ENCODE measurements at regions not wholly inside any gene's neighbourhood (a gene's known extent, or its start where the extent isn't known, plus 50 kb on each side); places are given as distances from the start of the nearest gene placed in this dataset.

GRCh38 chr4:1579001-1579900 is 104.9 kb downstream of the FAM53A start:
- DNase-seq (ENCODE audit: insufficient read length, low spot score), result peak; percentile 77

DNA sequence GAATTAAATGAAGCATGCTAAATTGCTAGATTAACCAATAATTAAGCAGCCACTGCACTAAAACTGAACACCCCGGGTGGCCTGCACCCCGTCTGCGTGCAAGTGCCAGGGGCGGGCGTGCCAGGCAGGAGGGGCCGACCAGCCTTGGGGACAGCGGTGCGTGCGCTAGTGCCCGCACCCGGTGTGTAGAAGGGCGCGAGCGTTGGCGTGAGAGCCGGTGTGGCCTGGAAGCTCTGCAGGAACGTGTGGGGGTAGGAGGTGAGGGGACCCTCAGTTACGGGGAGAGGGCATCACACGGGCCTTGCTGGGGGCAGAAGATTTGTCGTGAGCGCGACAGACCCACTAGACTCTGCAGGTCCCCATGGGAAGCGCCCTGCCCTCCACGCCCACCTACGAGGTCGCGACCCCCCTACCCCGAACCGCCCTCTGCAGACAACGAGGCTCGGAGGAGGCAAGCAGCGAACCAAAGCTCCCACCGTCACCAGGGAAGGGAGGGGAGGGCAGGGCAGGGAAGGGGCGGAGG is 105.8 kb downstream of the FAM53A start:
- FAIRE-seq (no peak), DNase-seq (ENCODE audit: insufficient read length, low spot score) (no peak)
- TF ChIP-seq TAF1 (IDR thresholded peaks at IDR 0.05; ENCODE audit: low read depth, low read length) (no peak), SPI1 (IDR thresholded peaks at IDR 0.05; ENCODE audit: low read depth, low read length) (no peak), POLR2AphosphoS5 (IDR thresholded peaks at IDR 0.05; ENCODE audit: low read depth, low read length) (no peak), POU2F2 (IDR thresholded peaks at IDR 0.05; ENCODE audit: low read depth, low read length) (no peak), PAX5 (IDR thresholded peaks at IDR 0.05; ENCODE audit: insufficient read depth, low read length, severe bottlenecking) (no peak), POLR2A (IDR thresholded peaks at IDR 0.05; ENCODE audit: low read depth, low read length) (no peak)

More at GRCh38 chr4:1579001-1579900, 104.9 kb downstream of the FAM53A start:
- TF ChIP-seq TAF1 (IDR thresholded peaks at IDR 0.05; ENCODE audit: low read depth, low read length), result no peak
- no peak for TF ChIP-seq POLR2A (IDR thresholded peaks at IDR 0.05; ENCODE audit: low read depth, low read length)
- no peak for TF ChIP-seq POLR2AphosphoS5 (IDR thresholded peaks at IDR 0.05; ENCODE audit: low read depth, low read length)
- no peak for FAIRE-seq

DNA sequence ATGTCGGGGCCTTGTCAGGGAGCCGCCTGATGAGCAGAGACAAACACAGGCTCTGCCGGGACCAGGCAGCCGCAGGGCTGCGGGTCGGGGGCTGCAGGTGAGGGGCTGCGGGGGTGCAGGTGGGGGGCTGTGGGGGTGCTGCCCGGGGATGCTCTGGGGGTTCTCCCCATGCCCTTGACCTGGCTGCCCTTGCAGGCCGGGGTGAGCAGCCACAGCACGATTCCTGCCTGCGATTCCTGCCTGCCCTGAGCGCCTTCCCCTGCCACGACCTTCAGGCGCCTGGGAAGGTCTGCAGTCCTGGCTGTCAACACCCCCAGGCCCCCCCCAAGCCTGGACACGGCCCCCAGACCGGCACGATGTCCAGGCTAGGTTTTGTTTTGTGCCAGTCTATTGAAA is 106.3 kb downstream of the FAM53A start:
- DNase-seq (ENCODE audit: insufficient read length, low spot score) (no peak), FAIRE-seq (no peak)
- TF ChIP-seq POLR2AphosphoS5 (IDR thresholded peaks at IDR 0.05; ENCODE audit: low read depth, low read length), result no peak
- no peak for TF ChIP-seq TAF1 (IDR thresholded peaks at IDR 0.05; ENCODE audit: low read depth, low read length)

GRCh38 chr4:1576961-1577821 is 106.9 kb downstream of the FAM53A start:
- TF ChIP-seq SPI1 (IDR thresholded peaks at IDR 0.05; ENCODE audit: low read depth, low read length), result no peak
- no peak for TF ChIP-seq POLR2AphosphoS5 (IDR thresholded peaks at IDR 0.05; ENCODE audit: low read depth, low read length)
- no peak for TF ChIP-seq POLR2A (IDR thresholded peaks at IDR 0.05; ENCODE audit: low read depth, low read length)
- no peak for TF ChIP-seq POU2F2 (IDR thresholded peaks at IDR 0.05; ENCODE audit: low read depth, low read length)
- no peak for TF ChIP-seq PAX5 (IDR thresholded peaks at IDR 0.05; ENCODE audit: insufficient read depth, low read length, severe bottlenecking)
- DNase-seq (ENCODE audit: insufficient read length, low spot score) (no peak), FAIRE-seq (no peak)

GRCh38 chr4:1576304-1576960 is 107.7 kb downstream of the FAM53A start:
- FAIRE-seq, result no peak
- TF ChIP-seq POLR2AphosphoS5 (IDR thresholded peaks at IDR 0.05; ENCODE audit: low read depth, low read length), result no peak
- TF ChIP-seq POU2F2 (IDR thresholded peaks at IDR 0.05; ENCODE audit: low read depth, low read length), result no peak
- no peak for TF ChIP-seq POLR2A (IDR thresholded peaks at IDR 0.05; ENCODE audit: low read depth, low read length)
- no peak for TF ChIP-seq SPI1 (IDR thresholded peaks at IDR 0.05; ENCODE audit: low read depth, low read length)
- no peak for TF ChIP-seq PAX5 (IDR thresholded peaks at IDR 0.05; ENCODE audit: insufficient read depth, low read length, severe bottlenecking)
- TF ChIP-seq TAF1 (IDR thresholded peaks at IDR 0.05; ENCODE audit: low read depth, low read length), result no peak
- no peak for DNase-seq (ENCODE audit: insufficient read length, low spot score)

DNA sequence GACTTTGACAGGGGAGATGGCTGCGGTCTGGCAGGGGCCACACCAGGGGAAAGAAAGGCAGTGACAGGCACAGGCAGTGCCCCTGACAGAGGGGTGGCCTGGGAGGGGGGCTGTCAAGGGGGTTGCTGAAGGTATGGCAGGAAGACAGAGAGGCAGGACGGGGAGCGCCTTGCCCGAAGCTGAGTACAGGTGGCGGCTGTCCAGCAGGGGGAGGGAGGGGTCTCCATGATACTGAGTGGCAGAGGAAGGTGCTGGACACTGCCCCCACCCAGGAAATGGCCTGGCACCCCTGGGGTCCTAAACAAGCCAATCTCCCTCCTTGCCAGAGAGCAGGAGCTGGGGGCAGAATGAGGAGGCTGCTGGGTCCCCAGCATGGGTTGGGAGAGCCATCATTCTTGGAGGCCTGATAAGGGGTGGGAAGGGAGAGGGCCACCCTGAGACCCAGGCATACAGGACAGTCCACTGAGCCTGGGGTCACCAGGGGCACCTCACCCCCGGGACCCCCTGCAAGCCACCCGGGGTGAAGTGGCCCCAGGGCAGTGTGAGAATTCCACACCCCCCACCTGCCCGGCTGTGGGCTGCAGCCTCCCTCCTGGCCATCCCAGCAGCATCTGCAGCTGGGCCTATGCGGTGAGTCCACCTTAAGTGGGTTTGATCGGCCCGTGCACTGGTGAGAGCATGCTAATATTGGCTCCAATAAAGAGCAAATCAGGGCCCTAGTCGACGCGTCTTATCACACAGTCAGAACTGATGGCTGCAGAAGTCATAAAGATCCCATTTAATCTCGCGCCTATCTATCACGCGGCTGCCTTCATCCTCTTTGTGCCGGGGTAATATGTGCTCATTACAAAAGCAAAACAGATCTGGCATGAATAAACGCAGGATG is 108.5 kb downstream of the FAM53A start:
- TF ChIP-seq POLR2A (IDR thresholded peaks at IDR 0.05; ENCODE audit: low read depth, low read length) (no peak), PAX5 (IDR thresholded peaks at IDR 0.05; ENCODE audit: insufficient read depth, low read length, severe bottlenecking) (no peak), POU2F2 (IDR thresholded peaks at IDR 0.05; ENCODE audit: low read depth, low read length) (no peak), POLR2AphosphoS5 (IDR thresholded peaks at IDR 0.05; ENCODE audit: low read depth, low read length) (no peak), TAF1 (IDR thresholded peaks at IDR 0.05; ENCODE audit: low read depth, low read length) (no peak), SPI1 (IDR thresholded peaks at IDR 0.05; ENCODE audit: low read depth, low read length) (no peak)
- DNase-seq (ENCODE audit: insufficient read length, low spot score), result no peak
- no peak for FAIRE-seq

- FAIRE-seq (no peak), DNase-seq (ENCODE audit: insufficient read length, low spot score) (no peak)
- TF ChIP-seq POLR2A (IDR thresholded peaks at IDR 0.05; ENCODE audit: low read depth, low read length), result no peak
- TF ChIP-seq PAX5 (IDR thresholded peaks at IDR 0.05; ENCODE audit: insufficient read depth, low read length, severe bottlenecking), result no peak
- TF ChIP-seq SPI1 (IDR thresholded peaks at IDR 0.05; ENCODE audit: low read depth, low read length), result no peak
- no peak for TF ChIP-seq POLR2AphosphoS5 (IDR thresholded peaks at IDR 0.05; ENCODE audit: low read depth, low read length)
- no peak for TF ChIP-seq TAF1 (IDR thresholded peaks at IDR 0.05; ENCODE audit: low read depth, low read length)
- no peak for TF ChIP-seq POU2F2 (IDR thresholded peaks at IDR 0.05; ENCODE audit: low read depth, low read length)
Measured at GRCh38 chr4:1574601-1575417, 109.3 kb downstream of the FAM53A start.

All from GM12891 (cell line).